IMR-90 (cell line): ENCODE measurements at regions not wholly inside any gene's neighbourhood (a gene's known extent, or its start where the extent isn't known, plus 50 kb on each side); places are given as distances from the start of the nearest gene placed in this dataset.

Experiments used
- MAFK ChIP-seq: IDR thresholded peaks from 2 replicates; pipeline ENCODE4 v1.6.1; 2012; ENCODE audit warnings: low read depth, low read length, improper control_type of control experiment
- MAZ ChIP-seq: IDR thresholded peaks from 2 replicates; pipeline ENCODE4 v1.6.1; 2012; ENCODE audit warnings: low read depth, mild to moderate bottlenecking, low read length, improper control_type of control experiment, moderate library complexity, borderline replicate concordance
- TF ChIP-seq, protein P1 (sequence below): conservative IDR thresholded peaks from 2 replicates; pipeline ENCODE4 v1.5.1; 2012; ENCODE audit warnings: mild to moderate bottlenecking, low read depth, low read length, improper control_type of control experiment

DNA sequence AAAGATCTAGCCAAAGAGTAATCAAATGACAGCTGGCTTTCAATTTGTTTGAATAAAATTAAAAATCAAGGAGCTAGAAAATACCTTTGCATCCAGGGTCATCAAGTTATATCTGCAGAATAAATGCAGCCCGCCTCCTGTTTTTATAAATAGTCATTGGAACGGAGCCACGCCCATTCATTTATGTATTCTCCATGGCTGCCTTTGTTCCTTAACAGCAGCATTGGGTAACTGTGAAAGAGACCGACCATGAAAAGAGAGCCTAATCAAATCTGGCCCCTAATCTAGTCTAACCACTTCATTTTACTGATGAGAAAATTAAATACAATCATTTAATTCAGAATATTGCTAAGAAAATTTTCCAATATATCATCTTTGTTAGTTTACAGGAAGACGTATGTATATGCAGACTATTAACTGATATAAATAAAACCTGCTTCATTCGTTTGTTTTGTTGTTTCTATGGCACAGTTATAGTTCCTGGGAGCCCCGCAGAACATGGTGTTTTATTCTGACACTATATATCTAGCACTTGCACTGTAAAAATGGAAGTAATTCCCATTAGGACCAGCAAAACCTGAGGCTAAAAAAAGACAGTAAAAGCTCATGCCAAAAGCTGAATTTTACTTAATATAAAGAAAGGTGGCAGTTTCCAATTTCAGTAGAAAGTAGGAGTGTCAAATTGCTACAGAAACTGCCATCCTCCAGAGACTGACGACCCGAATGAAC, 111.8 kb upstream of the PALMD start:
- TF ChIP-seq MAFK (no peak), MAZ (no peak)
- TF ChIP-seq, protein P1, sequence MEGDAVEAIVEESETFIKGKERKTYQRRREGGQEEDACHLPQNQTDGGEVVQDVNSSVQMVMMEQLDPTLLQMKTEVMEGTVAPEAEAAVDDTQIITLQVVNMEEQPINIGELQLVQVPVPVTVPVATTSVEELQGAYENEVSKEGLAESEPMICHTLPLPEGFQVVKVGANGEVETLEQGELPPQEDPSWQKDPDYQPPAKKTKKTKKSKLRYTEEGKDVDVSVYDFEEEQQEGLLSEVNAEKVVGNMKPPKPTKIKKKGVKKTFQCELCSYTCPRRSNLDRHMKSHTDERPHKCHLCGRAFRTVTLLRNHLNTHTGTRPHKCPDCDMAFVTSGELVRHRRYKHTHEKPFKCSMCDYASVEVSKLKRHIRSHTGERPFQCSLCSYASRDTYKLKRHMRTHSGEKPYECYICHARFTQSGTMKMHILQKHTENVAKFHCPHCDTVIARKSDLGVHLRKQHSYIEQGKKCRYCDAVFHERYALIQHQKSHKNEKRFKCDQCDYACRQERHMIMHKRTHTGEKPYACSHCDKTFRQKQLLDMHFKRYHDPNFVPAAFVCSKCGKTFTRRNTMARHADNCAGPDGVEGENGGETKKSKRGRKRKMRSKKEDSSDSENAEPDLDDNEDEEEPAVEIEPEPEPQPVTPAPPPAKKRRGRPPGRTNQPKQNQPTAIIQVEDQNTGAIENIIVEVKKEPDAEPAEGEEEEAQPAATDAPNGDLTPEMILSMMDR = no peak
